ENCODE measurements at regions not wholly inside any gene's neighbourhood (a gene's known extent, or its start where the extent isn't known, plus 50 kb on each side); places are given as distances from the start of the nearest gene placed in this dataset.

GRCh38 chr4:41405464-41406112 is 132.4 kb upstream of the LIMCH1 start:
- WGBS, 10 experiments: 38 to 100% (median 72%) methylated on average over 1 to 4 of the region's 4 CpGs
- Histone ChIP-seq H3K4me3 (no peak overlapping the region), H3K4me1 (replicated peaks in 1 of 2) (peaks cover 5 to 21% of the 10 kb centered on the region in 2 donors), H3K27ac (no peak overlapping the region)
- peak in 1 of 8 experiments; percentile 51 for ATAC-seq (replicated peaks in 6 of 8)
- in situ Hi-C loops (cut with MboI; ENCODE audit: low pct_unique_long_range_greater_than_20kb in 2 of 9, low sequenced_read_pairs in 9 of 9, unreplicated experiment in 9 of 9): no loop called here

GRCh38 chr4:41406113-41406516 is 131.8 kb upstream of the LIMCH1 start:
- peak in 5 of 8 experiments; percentile 91 to 96 (median 95) for ATAC-seq (replicated peaks in 6 of 8)
- H3K4me1 ChIP-seq (replicated peaks in 1 of 2): peaks cover 5 to 21% of the 10 kb centered on the region in 2 donors
- no peak overlapping the region for H3K27ac ChIP-seq
- in situ Hi-C loops (cut with MboI; ENCODE audit: low pct_unique_long_range_greater_than_20kb in 2 of 9, low sequenced_read_pairs in 9 of 9, unreplicated experiment in 9 of 9): no loop called here
- WGBS, 10 experiments: 17 to 100% (median 76%) methylated on average over 1 of the region's 1 CpG; no CpG with 5 or more reads in 4 of the 10 experiments
- H3K4me3 ChIP-seq: no peak overlapping the region

GRCh38 chr4:41408150-41408549 is 129.8 kb upstream of the LIMCH1 start:
- peak in 2 of 8 experiments; percentile 72 to 82 for ATAC-seq (replicated peaks in 6 of 8)
- 0 to 83% (median 17%) methylated on average over 1 of the region's 1 CpG; no CpG with 5 or more reads in 6 of the 10 experiments for WGBS, 10 experiments
- H3K4me3 ChIP-seq: no peak overlapping the region
- H3K27ac ChIP-seq: no peak overlapping the region
- in situ Hi-C loops (cut with MboI; ENCODE audit: low pct_unique_long_range_greater_than_20kb in 2 of 9, low sequenced_read_pairs in 9 of 9, unreplicated experiment in 9 of 9): no loop called here
- H3K4me1 ChIP-seq (replicated peaks in 1 of 2): peaks cover 8 to 21% of the 10 kb centered on the region in 2 donors

- Histone ChIP-seq H3K4me1 (replicated peaks in 1 of 2) (peaks cover 16 to 30% of the 10 kb centered on the region in 2 donors), H3K4me3 (no peak overlapping the region), H3K27ac (no peak overlapping the region)
- in situ Hi-C loops (cut with MboI; ENCODE audit: low pct_unique_long_range_greater_than_20kb in 2 of 9, low sequenced_read_pairs in 9 of 9, unreplicated experiment in 9 of 9): no loop called here
- ATAC-seq (replicated peaks in 6 of 8): no peak
- whole genome bisulfite sequencing, 10 experiments: 28 to 100% (median 86%) methylated on average over 1 to 4 of the region's 4 CpGs
Observed at GRCh38 chr4:41408859-41409593, 128.9 kb upstream of the LIMCH1 start.

GRCh38 chr4:41409594-41409895 is 128.4 kb upstream of the LIMCH1 start:
- in situ Hi-C loops (cut with MboI; ENCODE audit: low pct_unique_long_range_greater_than_20kb in 2 of 9, low sequenced_read_pairs in 9 of 9, unreplicated experiment in 9 of 9): no loop called here
- WGBS, 10 experiments: 42 to 100% (median 93%) methylated on average over 1 to 2 of the region's 2 CpGs; no CpG with 5 or more reads in 1 of the 10 experiments
- H3K4me1 ChIP-seq (replicated peaks in 1 of 2): peaks cover 18 to 35% of the 10 kb centered on the region in 2 donors
- H3K4me3 ChIP-seq: no peak overlapping the region
- H3K27ac ChIP-seq: no peak overlapping the region
- ATAC-seq (replicated peaks in 6 of 8): no peak

- no peak for ATAC-seq (replicated peaks in 6 of 8)
- Histone ChIP-seq H3K27ac (no peak overlapping the region), H3K4me1 (replicated peaks in 1 of 2) (peaks cover 18 to 37% of the 10 kb centered on the region in 2 donors), H3K4me3 (no peak overlapping the region)
- 60 to 100% (median 84%) methylated on average over 1 to 3 of the region's 3 CpGs; no CpG with 5 or more reads in 2 of the 10 experiments for WGBS, 10 experiments
- in situ Hi-C loops (cut with MboI; ENCODE audit: low pct_unique_long_range_greater_than_20kb in 2 of 9, low sequenced_read_pairs in 9 of 9, unreplicated experiment in 9 of 9): no loop called here
Observed at GRCh38 chr4:41410049-41410448, 127.9 kb upstream of the LIMCH1 start.

- WGBS, 10 experiments: 0 to 100% (median 53%) methylated on average over 2 to 7 of the region's 8 CpGs
- peaks cover 23 to 25% of the 10 kb centered on the region in 2 donors for H3K4me1 ChIP-seq (replicated peaks in 1 of 2)
- in situ Hi-C loops (cut with MboI; ENCODE audit: low pct_unique_long_range_greater_than_20kb in 2 of 9, low sequenced_read_pairs in 9 of 9, unreplicated experiment in 9 of 9): no loop called here
- H3K27ac ChIP-seq: no peak overlapping the region
- no peak overlapping the region for H3K4me3 ChIP-seq
- peak in 1 of 8 experiments; percentile 32 for ATAC-seq (replicated peaks in 6 of 8)
Observed at GRCh38 chr4:41413670-41414411, 124.1 kb upstream of the LIMCH1 start.

GRCh38 chr4:41414412-41414779 is 123.6 kb upstream of the LIMCH1 start:
- 61 to 96% (median 80%) methylated on average over 4 to 7 of the region's 7 CpGs; no CpG with 5 or more reads in 2 of the 10 experiments for WGBS, 10 experiments
- Histone ChIP-seq H3K27ac (no peak overlapping the region), H3K4me3 (no peak overlapping the region), H3K4me1 (replicated peaks in 1 of 2) (peaks cover 23 to 25% of the 10 kb centered on the region in 2 donors)
- in situ Hi-C loops (cut with MboI; ENCODE audit: low pct_unique_long_range_greater_than_20kb in 2 of 9, low sequenced_read_pairs in 9 of 9, unreplicated experiment in 9 of 9): no loop called here
- no peak for ATAC-seq (replicated peaks in 6 of 8)

- in situ Hi-C loops (cut with MboI; ENCODE audit: low pct_unique_long_range_greater_than_20kb in 2 of 9, low sequenced_read_pairs in 9 of 9, unreplicated experiment in 9 of 9): no loop called here
- Histone ChIP-seq H3K27ac (peak overlapping the region in 1 of 2 donors; percentile 1), H3K4me3 (no peak overlapping the region), H3K4me1 (replicated peaks in 1 of 2) (peaks cover 20% of the 10 kb centered on the region in 2 donors)
- 10 to 83% (median 40%) methylated on average over 1 to 5 of the region's 8 CpGs; no CpG with 5 or more reads in 1 of the 10 experiments for WGBS, 10 experiments
- ATAC-seq (replicated peaks in 6 of 8): peak in 7 of 8 experiments; percentile 4 to 97 (median 54)
Observed at GRCh38 chr4:41418444-41418843, 119.5 kb upstream of the LIMCH1 start.

GRCh38 chr4:41420541-41420940 is 117.4 kb upstream of the LIMCH1 start:
- ATAC-seq (replicated peaks in 6 of 8): no peak
- H3K27ac ChIP-seq: no peak overlapping the region
- 40 to 100% (median 97%) methylated on average over 1 to 4 of the region's 6 CpGs; no CpG with 5 or more reads in 1 of the 10 experiments for WGBS, 10 experiments
- no peak overlapping the region for H3K4me3 ChIP-seq
- in situ Hi-C loops (cut with MboI; ENCODE audit: low pct_unique_long_range_greater_than_20kb in 2 of 9, low sequenced_read_pairs in 9 of 9, unreplicated experiment in 9 of 9): no loop called here
- H3K4me1 ChIP-seq (replicated peaks in 1 of 2): peaks cover 4 to 18% of the 10 kb centered on the region in 2 donors

- Histone ChIP-seq H3K4me3 (no peak overlapping the region), H3K27ac (no peak overlapping the region), H3K4me1 (replicated peaks in 1 of 2) (peaks cover 12 to 29% of the 10 kb centered on the region in 2 donors)
- 0 to 100% (median 82%) methylated on average over 2 to 3 of the region's 3 CpGs; no CpG with 5 or more reads in 3 of the 10 experiments for WGBS, 10 experiments
- in situ Hi-C loops (cut with MboI; ENCODE audit: low pct_unique_long_range_greater_than_20kb in 2 of 9, low sequenced_read_pairs in 9 of 9, unreplicated experiment in 9 of 9): no loop called here
- peak in 3 of 8 experiments; percentile 58 to 89 (median 63) for ATAC-seq (replicated peaks in 6 of 8)
Observed at GRCh38 chr4:41423117-41423516, 114.8 kb upstream of the LIMCH1 start.

GRCh38 chr4:41424522-41424921 is 113.4 kb upstream of the LIMCH1 start:
- ATAC-seq (replicated peaks in 6 of 8): no peak
- H3K27ac ChIP-seq: no peak overlapping the region
- in situ Hi-C loops (cut with MboI; ENCODE audit: low pct_unique_long_range_greater_than_20kb in 2 of 9, low sequenced_read_pairs in 9 of 9, unreplicated experiment in 9 of 9): no loop called here
- H3K4me3 ChIP-seq: no peak overlapping the region
- H3K4me1 ChIP-seq (replicated peaks in 1 of 2): peaks cover 18 to 33% of the 10 kb centered on the region in 2 donors

GRCh38 chr4:41425650-41426049 is 112.3 kb upstream of the LIMCH1 start:
- WGBS, 10 experiments: 100% methylated on average over 1 of the region's 1 CpG; no CpG with 5 or more reads in 9 of the 10 experiments
- in situ Hi-C loops (cut with MboI; ENCODE audit: low pct_unique_long_range_greater_than_20kb in 2 of 9, low sequenced_read_pairs in 9 of 9, unreplicated experiment in 9 of 9): no loop called here
- Histone ChIP-seq H3K4me1 (replicated peaks in 1 of 2) (peaks cover 18 to 33% of the 10 kb centered on the region in 2 donors), H3K27ac (no peak overlapping the region), H3K4me3 (no peak overlapping the region)
- no peak for ATAC-seq (replicated peaks in 6 of 8)

All from motor neuron (in vitro differentiated cells).